GM18519 (cell line): ENCODE measurements at regions not wholly inside any gene's neighbourhood (a gene's known extent, or its start where the extent isn't known, plus 50 kb on each side); places are given as distances from the start of the nearest gene placed in this dataset.
"Not testable (repeated sequence)": the region's sequence is repeated elsewhere in the genome, so short reads cannot be mapped to it uniquely, and the experiment has no call there.

Source experiments
- ATAC-seq: cut with Tn5 transposase; IDR thresholded peaks from one replicate; pipeline ENCODE4 v1.9.1; 2021; ENCODE audit warnings: mild to moderate bottlenecking, moderate library complexity; ENCODE audit not compliant: unreplicated experiment, low FRiP score

DNA sequence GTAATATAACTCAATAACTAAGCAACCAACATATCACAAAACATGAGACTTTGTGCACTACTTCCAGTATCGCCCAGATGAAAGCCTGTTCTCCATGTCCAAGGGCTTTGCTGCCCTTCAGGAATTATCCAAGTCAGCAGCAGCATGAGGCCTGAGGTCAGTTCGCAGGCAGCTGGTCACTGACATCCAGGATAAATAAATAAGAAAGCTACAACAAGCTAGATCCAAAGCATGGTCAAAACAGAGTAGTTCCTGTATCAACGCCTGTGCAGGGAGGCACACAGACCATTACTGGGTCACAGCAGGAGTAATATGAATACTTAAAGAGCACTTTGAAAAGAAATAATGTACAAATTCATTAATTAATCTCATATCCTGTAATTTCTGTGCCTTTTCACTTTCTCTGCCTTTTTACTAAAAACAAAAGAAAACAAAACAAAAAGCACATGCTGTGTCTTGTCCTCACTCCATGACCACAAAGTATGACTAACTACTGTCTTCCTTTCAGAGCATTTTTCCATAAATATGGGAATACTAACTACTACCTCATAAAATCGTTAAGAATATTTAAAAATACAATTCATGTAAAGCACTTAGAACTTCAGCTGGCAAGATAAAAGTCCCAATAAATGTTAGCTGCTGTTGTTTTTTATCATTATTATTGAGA is 374.9 kb upstream of the IRAK1BP1 start:
- ATAC-seq, result no peak

- ATAC-seq, result no peak
These were observed 366.9 kb upstream of the IRAK1BP1 start for GRCh38 chr6:78500299-78501089.

- ATAC-seq, result no peak
These were observed 364.9 kb upstream of the IRAK1BP1 start for GRCh38 chr6:78502386-78502887.

DNA sequence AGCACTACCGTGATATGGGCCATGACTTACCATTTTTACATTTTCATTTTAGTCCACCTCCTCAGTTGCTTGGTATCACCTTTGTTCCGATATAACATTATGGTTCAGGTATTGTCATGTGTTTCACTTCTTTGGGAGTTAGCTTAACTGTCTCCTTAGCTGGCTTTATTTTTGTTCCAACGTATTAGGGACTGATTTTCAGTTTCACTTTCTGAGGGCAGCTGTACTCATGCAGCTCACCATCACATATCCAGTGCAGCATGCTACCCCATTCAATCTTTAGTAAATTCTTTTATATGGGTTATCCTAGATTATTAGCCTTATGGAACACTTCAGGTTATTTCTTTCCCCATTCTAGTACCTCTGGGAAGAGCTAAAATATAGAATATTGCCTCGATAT is 362.2 kb upstream of the IRAK1BP1 start:
- ATAC-seq, result no peak

DNA sequence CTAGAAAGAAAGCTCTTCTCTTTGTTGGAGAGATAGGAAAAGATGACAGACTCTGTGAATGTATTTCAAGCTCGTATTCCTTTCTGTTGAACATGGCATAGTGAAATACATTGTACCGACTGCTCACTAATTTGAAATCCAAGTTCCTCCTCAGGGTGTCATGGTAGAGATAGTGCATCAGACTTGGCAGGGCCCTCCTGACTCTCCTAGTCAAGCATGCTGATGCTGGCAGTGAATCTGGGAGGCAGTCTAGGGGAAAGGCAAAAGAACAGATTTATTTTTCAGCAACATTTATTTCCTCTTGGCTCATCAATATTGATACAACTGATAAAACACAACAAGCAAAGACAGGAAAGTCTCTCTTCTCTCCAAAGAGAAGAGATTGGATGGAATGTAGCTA is 356.3 kb upstream of the IRAK1BP1 start:
- no peak for ATAC-seq

GRCh38 chr6:78513856-78514255 is 353.5 kb upstream of the IRAK1BP1 start:
- no peak for ATAC-seq

DNA sequence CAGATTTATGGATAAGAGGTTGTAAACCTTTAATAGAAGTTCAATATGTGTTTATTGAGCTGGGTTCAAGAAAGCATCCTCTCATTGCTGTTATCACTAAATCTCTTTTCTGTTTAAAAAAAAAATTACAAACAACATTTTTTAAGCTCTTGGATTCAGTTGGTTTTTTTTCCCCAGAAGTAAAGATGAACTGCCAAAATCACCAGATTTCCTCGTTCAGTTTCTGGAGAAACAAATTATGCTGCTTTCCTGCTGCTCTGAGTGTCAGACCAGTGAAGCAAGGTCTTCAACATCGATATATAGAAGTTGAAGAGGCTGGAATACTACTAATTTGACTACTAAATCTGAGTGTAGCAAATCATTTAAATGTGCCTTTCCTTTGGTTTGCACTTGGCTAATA is 352.1 kb upstream of the IRAK1BP1 start:
- ATAC-seq, result no peak

DNA sequence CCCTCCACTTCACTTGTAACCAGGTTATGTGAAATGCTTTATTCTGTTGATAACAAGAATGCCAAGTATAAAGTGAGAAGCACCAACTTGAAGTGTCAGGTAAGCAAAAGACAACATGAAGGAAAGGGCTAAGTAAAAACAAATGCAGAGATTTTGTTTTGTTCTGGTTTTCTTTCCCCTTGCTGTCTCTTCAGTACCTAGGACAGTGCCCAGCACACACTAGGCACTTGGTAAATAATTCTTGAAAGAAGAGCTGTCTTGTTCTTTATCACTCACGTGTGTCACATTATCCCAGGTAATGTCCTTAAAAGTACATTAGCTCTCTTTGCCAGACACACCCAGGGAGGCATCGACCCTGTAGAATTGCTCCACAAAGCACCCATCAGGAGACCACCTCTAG is 350.0 kb upstream of the IRAK1BP1 start:
- ATAC-seq, result no peak

GRCh38 chr6:78523622-78524021 is 343.7 kb upstream of the IRAK1BP1 start:
- no peak for ATAC-seq

DNA sequence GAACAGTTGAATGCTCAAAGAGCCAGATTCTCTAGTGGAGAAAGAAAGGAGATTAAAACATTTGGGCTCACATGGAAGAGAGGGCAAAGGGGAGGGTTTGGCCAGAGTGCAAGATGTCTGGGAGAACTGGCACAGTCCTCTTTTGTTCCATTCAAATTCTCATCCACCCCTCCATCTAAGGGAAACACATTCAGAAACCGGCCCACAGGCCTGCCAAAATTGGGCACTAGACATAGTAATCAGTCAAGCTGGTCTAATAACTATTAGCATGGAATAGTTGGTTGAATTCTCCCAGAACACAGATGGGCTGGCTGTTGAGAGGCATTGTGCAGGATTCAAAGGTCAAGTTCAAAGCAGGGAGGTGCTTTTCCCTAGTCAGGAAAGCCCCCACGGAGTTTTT is 341.4 kb upstream of the IRAK1BP1 start:
- no peak for ATAC-seq

DNA sequence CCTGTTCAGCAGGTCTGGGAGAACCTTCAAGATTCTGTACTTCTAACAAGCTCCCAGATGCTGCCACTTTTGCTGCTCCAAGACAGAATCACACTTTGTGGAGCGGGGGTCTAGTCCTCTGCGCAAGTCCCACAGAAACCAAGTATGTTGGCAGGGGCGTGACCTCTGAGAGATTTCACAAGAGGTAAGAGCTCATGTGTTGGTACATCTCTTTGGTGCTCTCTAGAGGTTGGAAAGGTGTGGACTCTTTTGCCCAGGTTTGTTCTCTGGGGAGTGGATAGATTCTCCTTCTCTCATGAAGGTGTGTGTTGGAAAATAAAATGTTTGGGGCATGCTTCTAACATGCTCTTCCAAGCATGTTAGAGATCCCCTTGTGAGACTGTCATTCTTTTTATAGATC is 340.9 kb upstream of the IRAK1BP1 start:
- no peak for ATAC-seq

- ATAC-seq, result no peak
These were observed 338.4 kb upstream of the IRAK1BP1 start for GRCh38 chr6:78528926-78529325.

- no peak for ATAC-seq
These were observed 337.1 kb upstream of the IRAK1BP1 start for GRCh38 chr6:78530208-78530607.

GRCh38 chr6:78533426-78533825 is 333.9 kb upstream of the IRAK1BP1 start:
- ATAC-seq, result no peak

GRCh38 chr6:78533876-78534275 is 333.5 kb upstream of the IRAK1BP1 start:
- ATAC-seq, result no peak

DNA sequence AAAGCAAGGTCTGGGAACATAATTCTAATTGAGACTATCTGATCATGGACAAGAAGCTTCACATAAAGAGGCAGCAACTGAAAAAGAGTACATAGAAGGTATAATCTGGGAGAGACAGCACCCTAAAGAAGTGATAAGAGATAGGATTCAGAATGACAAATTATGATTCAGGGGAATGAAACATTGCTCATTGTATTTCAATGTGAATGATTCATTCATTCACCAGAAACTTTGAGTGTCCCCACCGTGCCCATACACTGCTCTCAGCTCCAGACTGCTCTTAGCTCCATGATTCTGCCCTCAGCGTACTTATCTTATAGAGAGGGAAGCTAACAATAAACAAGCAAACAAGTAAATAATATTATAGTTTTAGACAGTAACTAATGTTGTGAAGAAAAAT is 329.3 kb upstream of the IRAK1BP1 start:
- no peak for ATAC-seq

GRCh38 chr6:78547636-78548035 is 319.7 kb upstream of the IRAK1BP1 start:
- ATAC-seq, result not testable (repeated sequence)

DNA sequence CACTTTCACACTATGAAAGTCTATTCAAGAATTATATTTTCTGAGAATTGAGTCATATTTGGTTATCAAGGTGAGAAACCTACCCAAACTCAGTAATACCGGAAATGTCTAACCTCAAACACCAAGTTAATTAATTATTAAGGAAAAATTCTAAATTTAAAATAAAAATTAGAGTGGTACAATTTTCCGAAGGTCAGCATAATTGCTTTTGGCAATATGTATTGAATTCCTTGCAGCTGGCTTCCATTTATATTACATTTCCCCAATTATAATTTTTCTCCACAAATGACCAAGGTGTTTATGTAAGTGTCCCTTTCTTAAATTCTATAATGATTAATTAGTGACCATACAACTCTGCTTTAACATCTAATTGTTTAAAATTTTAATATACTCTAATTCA is 316.0 kb upstream of the IRAK1BP1 start:
- ATAC-seq, result no peak

DNA sequence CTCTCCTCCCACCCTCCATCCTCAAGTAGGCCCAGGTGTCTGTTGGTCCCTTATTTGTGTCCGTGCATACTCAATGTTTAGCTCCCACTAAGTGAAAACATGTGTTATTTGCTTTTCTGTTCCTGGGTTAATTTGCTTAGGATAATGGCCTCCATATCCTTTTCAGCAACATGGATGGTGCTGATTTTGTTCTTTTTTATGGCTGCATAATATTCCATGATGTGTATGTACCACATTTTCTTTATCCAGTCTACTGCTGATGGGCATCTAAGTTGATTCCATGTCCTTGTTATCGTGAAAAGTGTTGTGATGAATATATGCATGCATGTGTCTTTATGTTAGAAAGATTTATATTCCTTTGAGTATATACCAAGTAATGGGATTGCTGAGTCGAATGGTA is 314.9 kb upstream of the IRAK1BP1 start:
- no peak for ATAC-seq

- ATAC-seq, result no peak
These were observed 313.0 kb upstream of the IRAK1BP1 start for GRCh38 chr6:78554341-78554740.

- no peak for ATAC-seq
These were observed 308.3 kb upstream of the IRAK1BP1 start for GRCh38 chr6:78559056-78559455.

GRCh38 chr6:78561015-78561414 is 306.3 kb upstream of the IRAK1BP1 start:
- ATAC-seq, result no peak
